ENCODE measurements at regions not wholly inside any gene's neighbourhood (a gene's known extent, or its start where the extent isn't known, plus 50 kb on each side); places are given as distances from the start of the nearest gene placed in this dataset.

DNA sequence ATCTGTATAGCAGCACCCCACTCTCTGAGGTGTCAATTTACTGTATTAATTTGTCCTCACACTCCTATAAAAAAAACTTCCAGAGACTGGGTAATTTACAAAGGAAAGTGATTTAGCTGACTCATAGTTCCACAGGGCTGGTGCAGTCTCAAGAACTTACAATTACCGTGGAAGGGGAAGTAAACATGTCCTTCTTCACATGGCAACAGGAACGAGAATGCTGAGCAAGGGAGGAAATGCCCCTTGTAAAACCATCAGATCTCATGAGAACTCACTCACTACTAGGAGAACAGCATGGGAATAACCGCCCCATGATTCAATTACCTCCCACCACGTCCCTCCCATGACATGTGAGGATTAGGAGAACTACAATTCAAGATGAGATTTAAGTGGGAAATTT, 602.6 kb downstream of the MTRR start:
- WGBS = 60% methylated on average over 4 of the region's 4 CpGs
- no peaks in the 10 kb centered on the region for H3K27me3 ChIP-seq (replicated peaks; ENCODE audit: insufficient read depth)
- no peak overlapping the region for H3K27ac ChIP-seq
- H3K9me3 ChIP-seq = no peaks in the 10 kb centered on the region
- DNase-seq (ENCODE audit: low spot score) = no peak
- H3K4me1 ChIP-seq (replicated peaks) = no peaks in the 10 kb centered on the region
- TF ChIP-seq POLR2A (IDR thresholded peaks at IDR 0.05) = no peak
- intact Hi-C loops (cut with DNase I) = no loop called here
- no peak overlapping the region for H3K4me3 ChIP-seq
- no peaks in the 10 kb centered on the region for H3K36me3 ChIP-seq

DNA sequence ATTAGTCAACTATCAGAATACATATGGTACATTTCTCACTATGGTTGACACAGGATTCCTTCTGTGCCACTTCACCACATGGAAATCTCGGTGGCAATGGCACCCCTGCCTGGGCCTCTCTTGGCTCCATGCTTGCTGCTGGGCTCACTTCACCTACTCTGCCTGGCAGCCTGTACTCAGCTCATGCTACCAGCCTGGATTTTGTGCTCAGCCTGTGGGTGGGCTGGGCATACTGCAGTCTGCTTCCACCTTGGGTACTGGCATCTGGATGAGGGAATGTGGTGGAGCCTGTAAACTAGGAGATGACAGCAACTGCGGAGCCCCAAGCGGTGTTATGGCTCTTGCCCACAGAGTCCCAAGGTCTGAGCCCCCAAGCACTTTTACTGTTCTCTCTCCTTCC, 604.1 kb downstream of the MTRR start:
- Histone ChIP-seq H3K36me3 (no peaks in the 10 kb centered on the region), H3K4me1 (replicated peaks) (no peaks in the 10 kb centered on the region), H3K27me3 (replicated peaks; ENCODE audit: insufficient read depth) (no peaks in the 10 kb centered on the region), H3K4me3 (no peak overlapping the region), H3K9me3 (no peaks in the 10 kb centered on the region), H3K27ac (no peak overlapping the region)
- WGBS = 82% methylated on average over 3 of the region's 3 CpGs
- intact Hi-C loops (cut with DNase I) = no loop called here
- TF ChIP-seq, protein P1, sequence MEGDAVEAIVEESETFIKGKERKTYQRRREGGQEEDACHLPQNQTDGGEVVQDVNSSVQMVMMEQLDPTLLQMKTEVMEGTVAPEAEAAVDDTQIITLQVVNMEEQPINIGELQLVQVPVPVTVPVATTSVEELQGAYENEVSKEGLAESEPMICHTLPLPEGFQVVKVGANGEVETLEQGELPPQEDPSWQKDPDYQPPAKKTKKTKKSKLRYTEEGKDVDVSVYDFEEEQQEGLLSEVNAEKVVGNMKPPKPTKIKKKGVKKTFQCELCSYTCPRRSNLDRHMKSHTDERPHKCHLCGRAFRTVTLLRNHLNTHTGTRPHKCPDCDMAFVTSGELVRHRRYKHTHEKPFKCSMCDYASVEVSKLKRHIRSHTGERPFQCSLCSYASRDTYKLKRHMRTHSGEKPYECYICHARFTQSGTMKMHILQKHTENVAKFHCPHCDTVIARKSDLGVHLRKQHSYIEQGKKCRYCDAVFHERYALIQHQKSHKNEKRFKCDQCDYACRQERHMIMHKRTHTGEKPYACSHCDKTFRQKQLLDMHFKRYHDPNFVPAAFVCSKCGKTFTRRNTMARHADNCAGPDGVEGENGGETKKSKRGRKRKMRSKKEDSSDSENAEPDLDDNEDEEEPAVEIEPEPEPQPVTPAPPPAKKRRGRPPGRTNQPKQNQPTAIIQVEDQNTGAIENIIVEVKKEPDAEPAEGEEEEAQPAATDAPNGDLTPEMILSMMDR (IDR thresholded peaks at IDR 0.05) = no peak
- TF ChIP-seq POLR2A (IDR thresholded peaks at IDR 0.05) = no peak
- TF ChIP-seq POLR2AphosphoS5 (IDR thresholded peaks at IDR 0.05) = no peak
- no peak for DNase-seq (ENCODE audit: low spot score)

DNA sequence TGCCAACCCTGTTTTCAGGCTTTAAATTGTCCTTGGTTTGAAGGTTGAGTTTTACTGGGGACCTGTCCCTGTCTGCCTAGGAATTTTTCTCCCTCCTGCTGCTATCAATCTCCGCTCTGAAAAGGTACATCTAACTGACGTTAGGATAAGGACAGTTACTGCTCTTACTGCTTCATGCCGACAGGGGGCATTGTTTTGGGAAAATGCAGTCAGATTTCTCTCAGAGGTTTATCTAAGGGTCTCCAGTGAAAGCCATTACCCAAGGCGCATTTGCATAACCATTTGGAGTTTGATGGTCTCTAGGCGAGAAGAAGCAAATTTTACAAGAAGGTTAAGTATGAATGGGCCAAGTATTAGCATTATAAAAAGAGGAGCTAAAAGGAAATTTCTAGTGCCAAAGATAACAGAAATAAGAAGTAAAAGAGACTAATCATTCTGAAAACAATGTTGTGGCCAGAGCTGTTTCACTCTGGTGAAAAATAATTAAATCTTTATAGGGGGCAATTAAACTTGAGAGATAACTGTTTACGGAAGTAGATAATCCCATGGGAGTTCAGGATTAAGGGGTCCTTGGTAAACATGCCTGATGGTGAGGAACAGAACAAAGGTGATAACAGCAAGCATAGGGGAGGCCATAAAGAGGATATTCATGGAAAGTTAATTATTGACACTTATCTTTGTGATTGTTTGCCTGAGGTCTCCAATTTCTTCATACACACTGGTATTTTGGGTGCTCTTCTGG, 605.0 kb downstream of the MTRR start:
- no peak for TF ChIP-seq POLR2A (IDR thresholded peaks at IDR 0.05)
- no peak for TF ChIP-seq POLR2AphosphoS5 (IDR thresholded peaks at IDR 0.05)
- Histone ChIP-seq H3K27ac (no peak overlapping the region), H3K4me3 (no peak overlapping the region), H3K9me3 (no peaks in the 10 kb centered on the region), H3K27me3 (replicated peaks; ENCODE audit: insufficient read depth) (no peaks in the 10 kb centered on the region), H3K4me1 (replicated peaks) (no peaks in the 10 kb centered on the region), H3K36me3 (no peaks in the 10 kb centered on the region)
- intact Hi-C loops (cut with DNase I) = no loop called here
- WGBS = 63% methylated on average over 6 of the region's 6 CpGs
- no peak for DNase-seq (ENCODE audit: low spot score)

DNA sequence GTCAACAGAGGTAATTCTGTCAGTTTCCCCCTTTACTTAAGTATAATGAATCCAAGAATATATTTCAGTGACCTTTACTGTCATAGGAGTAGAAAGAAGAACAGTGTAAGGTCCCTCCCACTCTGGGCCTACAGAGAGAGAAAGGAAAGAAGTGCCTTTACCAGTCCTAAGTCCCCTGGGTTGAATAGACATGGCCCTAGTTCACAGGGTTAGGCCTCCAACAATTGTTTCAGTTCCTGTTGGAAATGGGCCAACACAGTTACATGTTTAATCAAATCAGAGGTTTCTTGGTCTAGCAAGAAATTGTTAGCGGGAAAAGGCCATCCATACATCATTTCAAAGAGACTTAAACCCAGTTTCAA, 605.6 kb downstream of the MTRR start:
- Histone ChIP-seq H3K27ac (no peak overlapping the region), H3K4me3 (no peak overlapping the region), H3K4me1 (replicated peaks) (no peaks in the 10 kb centered on the region), H3K36me3 (no peaks in the 10 kb centered on the region), H3K27me3 (replicated peaks; ENCODE audit: insufficient read depth) (no peaks in the 10 kb centered on the region), H3K9me3 (no peaks in the 10 kb centered on the region)
- WGBS = 100% methylated on average over 1 of the region's 1 CpG
- intact Hi-C loops (cut with DNase I) = no loop called here
- DNase-seq (ENCODE audit: low spot score) = no peak
- no peak for TF ChIP-seq POLR2AphosphoS5 (IDR thresholded peaks at IDR 0.05)

DNA sequence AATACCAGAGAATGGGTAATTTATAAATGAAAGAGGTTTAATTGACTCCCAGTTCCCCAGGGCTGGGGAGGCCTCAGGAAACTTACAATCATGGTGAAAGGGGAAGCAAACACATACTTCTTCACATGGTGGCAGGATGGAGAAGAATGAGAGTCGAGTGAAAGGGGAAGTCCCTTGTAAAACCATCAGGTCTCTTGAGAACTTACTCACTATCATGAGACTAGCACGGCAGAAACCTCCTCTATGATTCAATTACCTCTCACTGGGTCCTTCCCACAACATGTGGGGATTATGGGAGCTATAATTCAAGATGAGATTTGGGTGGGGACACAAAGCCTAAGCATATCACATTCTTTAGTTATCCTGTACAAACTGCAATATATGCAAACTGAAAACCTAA, 609.4 kb downstream of the MTRR start:
- no peak overlapping the region for H3K27ac ChIP-seq
- H3K9me3 ChIP-seq = no peaks in the 10 kb centered on the region
- intact Hi-C loops (cut with DNase I) = no loop called here
- H3K36me3 ChIP-seq = no peaks in the 10 kb centered on the region
- H3K4me3 ChIP-seq = no peak overlapping the region
- no peaks in the 10 kb centered on the region for H3K27me3 ChIP-seq (replicated peaks; ENCODE audit: insufficient read depth)
- 47% methylated on average over 2 of the region's 2 CpGs for WGBS
- no peak for DNase-seq (ENCODE audit: low spot score)
- no peaks in the 10 kb centered on the region for H3K4me1 ChIP-seq (replicated peaks)
- TF ChIP-seq POLR2A (IDR thresholded peaks at IDR 0.05) (no peak), POLR2AphosphoS5 (IDR thresholded peaks at IDR 0.05) (no peak)
- TF ChIP-seq, protein P1 (IDR thresholded peaks at IDR 0.05) = no peak

DNA sequence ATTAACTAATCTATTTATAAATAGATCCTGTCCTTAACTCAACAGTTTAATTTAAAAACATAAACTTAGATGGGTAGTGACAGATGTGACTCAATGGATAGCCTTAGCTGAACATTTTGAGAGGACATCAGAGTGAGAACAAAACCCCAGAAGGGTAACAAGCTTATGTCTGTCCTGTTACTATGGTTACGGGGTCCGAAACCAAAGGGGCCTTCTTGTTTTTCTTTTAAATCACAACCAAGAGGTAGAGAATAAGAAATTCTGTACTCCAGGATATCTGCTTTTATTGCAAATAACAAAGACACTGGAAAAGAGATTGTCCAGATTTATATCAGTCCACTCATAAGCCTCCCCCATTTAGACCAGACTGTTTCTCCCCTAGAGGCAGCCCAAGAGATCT, 612.1 kb downstream of the MTRR start:
- H3K4me3 ChIP-seq = no peak overlapping the region
- no peak for DNase-seq (ENCODE audit: low spot score)
- H3K36me3 ChIP-seq = no peaks in the 10 kb centered on the region
- H3K4me1 ChIP-seq (replicated peaks) = no peaks in the 10 kb centered on the region
- no peak for TF ChIP-seq POLR2AphosphoS5 (IDR thresholded peaks at IDR 0.05)
- TF ChIP-seq, protein P1 (IDR thresholded peaks at IDR 0.05) = no peak
- TF ChIP-seq POLR2A (IDR thresholded peaks at IDR 0.05) = no peak
- intact Hi-C loops (cut with DNase I) = no loop called here
- H3K27ac ChIP-seq = no peak overlapping the region
- H3K27me3 ChIP-seq (replicated peaks; ENCODE audit: insufficient read depth) = no peaks in the 10 kb centered on the region
- no peaks in the 10 kb centered on the region for H3K9me3 ChIP-seq
- 93% methylated on average over 2 of the region's 2 CpGs for WGBS
